HUDEP-2 (cell line): ENCODE measurements at regions not wholly inside any gene's neighbourhood (a gene's known extent, or its start where the extent isn't known, plus 50 kb on each side); places are given as distances from the start of the nearest gene placed in this dataset.
"Not testable (repeated sequence)": the region's sequence is repeated elsewhere in the genome, so short reads cannot be mapped to it uniquely, and the experiment has no call there.

Experiments used
- DNase-seq, 76 experiments: peaks; one replicate each; lab custom pipeline; 2025; ENCODE audit not compliant: unreplicated experiment in 76 of 76; lab: John Stamatoyannopoulos, UW

DNA sequence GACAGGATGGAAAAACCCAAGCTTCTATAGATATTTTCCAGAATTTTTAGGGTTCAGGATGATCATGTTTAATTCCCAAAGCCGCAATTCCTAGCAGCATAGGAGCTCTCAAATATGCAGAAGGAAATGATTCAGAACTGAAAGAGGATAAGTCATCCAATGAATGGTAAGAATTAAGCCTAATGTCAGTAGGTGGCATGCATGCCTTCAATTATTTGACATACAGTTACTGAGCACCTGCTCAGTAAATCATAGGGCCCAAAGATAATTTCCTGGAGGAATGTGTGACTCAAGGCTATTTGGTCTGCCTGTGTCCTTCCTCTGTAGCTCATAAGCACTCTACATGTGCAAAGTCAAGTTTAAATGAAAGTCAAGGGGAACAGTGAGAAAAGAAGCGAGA lies 116.8 kb upstream of the SLC38A4 start:
- DNase-seq = no peak

DNA sequence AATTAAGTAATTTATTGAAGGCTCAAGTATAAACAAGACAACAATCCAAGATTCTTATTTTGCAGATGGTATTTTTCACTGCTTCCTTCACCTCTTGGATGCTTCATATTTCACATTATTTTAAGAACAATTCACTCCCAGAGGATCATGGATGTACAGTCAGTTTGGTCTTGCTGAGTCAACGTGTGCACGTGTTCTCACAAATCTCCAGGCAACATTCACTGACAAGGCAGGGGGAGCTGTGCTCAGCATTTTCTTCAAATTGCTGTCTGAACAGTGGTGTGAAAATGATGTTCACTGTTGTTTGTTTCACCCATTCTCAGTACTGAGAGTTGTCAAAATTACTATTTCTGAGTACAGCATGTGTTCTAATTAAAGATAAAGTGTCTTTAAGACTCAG lies 118.3 kb upstream of the SLC38A4 start:
- no peak for DNase-seq

DNA sequence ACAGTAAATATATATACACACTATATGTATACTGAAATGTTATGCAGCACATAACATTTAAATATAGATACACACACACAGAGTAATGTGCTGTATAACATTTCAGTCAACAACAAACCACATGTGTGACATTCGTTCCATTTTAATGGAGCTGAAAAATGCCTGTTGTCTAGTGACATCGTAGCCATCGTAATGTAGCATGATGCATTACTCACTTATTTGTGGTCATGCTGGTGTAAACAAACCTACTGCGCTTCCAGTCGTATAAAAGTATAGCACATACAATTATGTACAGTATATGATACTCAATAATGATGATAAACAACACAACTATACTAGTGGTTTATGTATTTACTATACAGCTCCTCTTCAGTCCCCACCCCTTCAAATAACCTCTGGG lies 119.0 kb upstream of the SLC38A4 start:
- DNase-seq = no peak

- no peak for DNase-seq
These were observed 119.8 kb upstream of the SLC38A4 start for GRCh38 chr12:46945591-46945990.

DNA sequence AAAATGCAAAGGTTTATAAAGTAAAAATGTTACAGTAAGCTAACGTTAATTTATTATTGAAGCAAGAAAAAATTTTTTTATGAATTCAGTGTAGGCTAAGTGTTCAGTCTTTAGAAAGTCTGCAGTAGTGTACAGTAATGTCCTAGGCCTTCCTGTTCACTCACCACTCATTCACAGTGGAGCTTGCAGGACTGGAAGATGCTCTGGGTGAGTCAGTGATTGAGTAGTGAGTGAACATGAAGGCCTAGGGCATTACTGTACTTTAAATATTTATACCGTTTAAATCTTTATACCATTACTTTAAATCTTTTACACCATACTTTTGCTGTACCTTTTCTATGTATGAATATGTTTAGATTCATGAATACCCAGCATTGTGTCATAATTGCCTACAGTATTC lies 120.3 kb upstream of the SLC38A4 start:
- DNase-seq = no peak

DNA sequence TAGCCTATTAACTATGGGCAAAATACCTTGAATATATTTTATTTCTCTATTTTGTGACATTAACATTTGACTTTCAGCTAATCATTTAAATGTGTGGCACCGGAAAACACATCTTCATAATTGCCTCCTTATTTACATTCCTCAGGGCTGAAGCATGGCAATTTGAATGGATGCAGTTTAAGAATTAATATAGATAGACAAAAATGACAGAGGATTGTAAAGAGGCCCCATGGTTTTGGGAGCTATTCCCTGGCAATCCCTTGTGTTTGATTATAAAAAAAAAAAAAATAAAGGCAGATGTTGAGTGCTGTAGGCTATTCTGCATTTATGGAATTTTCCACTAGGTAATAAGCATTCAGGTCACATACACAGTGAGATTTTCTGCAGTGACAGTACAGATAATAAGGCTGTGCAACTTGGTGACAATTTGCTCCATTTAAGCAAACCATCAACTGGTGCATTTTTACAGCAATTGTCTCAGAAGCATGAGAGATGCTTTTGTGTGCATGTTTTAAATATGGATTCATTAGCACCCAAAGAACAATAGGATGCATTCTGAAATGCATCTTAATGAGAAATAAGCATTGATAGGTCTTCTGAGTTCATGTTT lies 123.2 kb upstream of the SLC38A4 start:
- DNase-seq = no peak

DNA sequence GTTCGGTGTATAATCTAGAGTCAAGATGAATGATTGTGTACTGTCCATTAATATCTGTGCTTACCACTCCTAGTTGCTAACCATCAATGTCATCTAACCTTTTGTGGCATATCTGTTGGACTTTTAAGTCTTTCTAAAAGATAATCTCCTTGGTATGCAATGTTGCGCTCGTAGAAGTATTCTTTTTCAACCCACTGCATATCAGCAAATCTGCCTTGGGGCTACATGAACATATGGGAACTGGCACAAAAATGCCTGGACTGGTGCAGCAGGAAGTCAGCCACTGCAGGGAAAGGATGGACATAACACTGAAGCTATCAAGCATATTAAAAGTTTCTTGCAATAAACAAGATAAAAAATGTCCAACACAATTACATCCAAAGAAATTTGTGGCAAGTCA lies 124.3 kb upstream of the SLC38A4 start:
- DNase-seq = no peak

- DNase-seq = no peak
These were observed 126.4 kb upstream of the PCED1B start for GRCh38 chr12:46952880-46953483.

DNA sequence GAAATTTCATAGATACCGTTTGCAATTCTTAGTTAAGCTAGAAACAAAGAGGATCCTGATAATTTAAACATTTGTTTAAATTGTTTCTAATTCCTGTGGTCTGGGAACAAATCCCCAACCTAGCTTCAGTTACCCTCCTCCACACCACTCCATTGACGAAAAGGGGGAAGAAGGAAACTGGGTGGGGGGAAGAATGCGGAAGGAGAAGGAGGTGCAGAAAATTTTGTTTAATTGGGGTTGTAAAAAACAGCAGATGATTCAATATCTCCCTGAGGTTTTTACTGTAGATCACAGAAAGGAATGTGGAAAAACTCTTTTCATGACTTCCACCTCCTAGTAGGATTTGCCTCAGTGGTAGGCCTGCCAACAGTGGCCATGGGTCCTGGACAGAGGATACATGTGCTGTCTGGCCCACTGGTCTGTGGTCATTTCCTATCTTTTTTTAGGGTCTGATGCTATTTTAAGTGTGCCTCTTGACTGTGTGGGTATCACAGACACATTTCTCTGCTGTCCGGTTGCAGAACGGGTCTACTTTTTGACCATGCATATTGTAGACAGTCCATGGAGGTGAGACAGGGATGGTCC lies 122.9 kb upstream of the PCED1B start:
- DNase-seq = no peak

DNA sequence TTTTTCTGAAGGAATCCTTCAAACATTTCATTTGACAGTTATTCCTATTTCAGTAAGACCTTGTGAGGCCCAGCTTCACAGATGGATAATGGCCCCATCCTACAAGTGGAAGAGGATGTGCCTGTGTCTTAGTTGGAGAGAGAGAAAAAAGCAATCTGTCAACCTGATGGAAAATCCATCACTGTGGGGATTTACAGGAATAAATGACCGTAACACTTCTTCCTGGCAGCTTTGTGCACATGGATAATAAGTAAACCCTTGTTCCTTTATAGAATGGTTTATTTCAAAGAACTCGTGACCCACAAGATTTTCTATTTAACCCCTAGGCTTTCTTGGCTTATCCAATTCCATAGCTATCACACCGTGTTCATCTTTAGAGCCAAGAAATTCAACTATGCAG lies 121.4 kb upstream of the PCED1B start:
- no peak for DNase-seq

GRCh38 chr12:46958599-46959290 lies 120.7 kb upstream of the PCED1B start:
- no peak for DNase-seq

DNA sequence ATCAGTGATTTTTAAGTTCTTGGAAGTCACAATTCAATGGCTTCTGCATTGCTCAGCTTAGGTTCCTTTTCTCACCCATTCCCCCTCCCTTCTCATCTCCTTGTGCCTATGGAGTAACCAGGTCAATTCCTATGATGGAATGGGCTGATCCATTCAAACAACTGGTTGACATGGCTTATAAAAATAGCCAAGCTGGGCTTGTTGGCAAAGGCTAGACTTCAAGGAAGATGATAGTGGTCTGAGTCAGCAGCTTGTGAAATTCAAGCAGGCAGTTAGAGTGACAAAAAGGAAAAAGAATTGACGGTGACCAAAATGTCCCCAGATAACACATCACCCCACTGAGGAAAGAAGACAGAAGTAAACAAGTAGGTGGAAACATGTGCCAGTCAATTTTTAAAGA lies 119.9 kb upstream of the PCED1B start:
- no peak for DNase-seq

DNA sequence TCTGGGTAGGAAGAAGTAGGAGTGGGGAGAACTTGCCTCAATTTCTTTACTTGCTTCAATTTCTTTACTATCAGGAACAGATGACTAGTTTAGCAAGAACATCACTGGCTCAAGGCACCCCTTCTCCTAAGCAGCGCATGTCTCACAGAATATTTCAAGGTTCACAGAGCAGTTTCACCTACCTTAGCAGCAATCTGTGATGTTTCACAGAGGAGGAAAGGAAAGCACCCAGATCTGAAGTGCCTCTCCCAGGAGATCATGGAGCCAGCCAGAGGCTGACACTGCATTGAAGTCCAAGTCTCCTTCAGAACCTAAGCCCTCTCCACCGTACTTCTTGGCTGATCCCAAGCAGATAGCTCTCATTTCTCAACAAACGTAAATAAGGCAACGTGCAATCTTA lies 118.7 kb upstream of the PCED1B start:
- no peak for DNase-seq

GRCh38 chr12:46963191-46963590 lies 116.2 kb upstream of the PCED1B start:
- DNase-seq = no peak

- DNase-seq = no peak
These were observed 115.1 kb upstream of the PCED1B start for GRCh38 chr12:46963977-46964971.

- no peak for DNase-seq
These were observed 114.3 kb upstream of the PCED1B start for GRCh38 chr12:46965137-46965536.

GRCh38 chr12:46965880-46966279 lies 113.5 kb upstream of the PCED1B start:
- DNase-seq = no peak

GRCh38 chr12:46970636-46971035 lies 108.8 kb upstream of the PCED1B start:
- DNase-seq = no peak

GRCh38 chr12:46973937-46974336 lies 105.5 kb upstream of the PCED1B start:
- DNase-seq = not testable (repeated sequence)

- no peak for DNase-seq
These were observed 101.5 kb upstream of the PCED1B start for GRCh38 chr12:46977871-46978375.

GRCh38 chr12:46981622-46982021 lies 97.8 kb upstream of the PCED1B start:
- DNase-seq = no peak
